HG02610 (cell line): ENCODE measurements at regions not wholly inside any gene's neighbourhood (a gene's known extent, or its start where the extent isn't known, plus 50 kb on each side); places are given as distances from the start of the nearest gene placed in this dataset.

Experiments used
- ATAC-seq: cut with Tn5 transposase; IDR thresholded peaks from one replicate; pipeline ENCODE4 v1.9.1; 2021; ENCODE audit warnings: mild to moderate bottlenecking, moderate library complexity; ENCODE audit not compliant: unreplicated experiment

DNA sequence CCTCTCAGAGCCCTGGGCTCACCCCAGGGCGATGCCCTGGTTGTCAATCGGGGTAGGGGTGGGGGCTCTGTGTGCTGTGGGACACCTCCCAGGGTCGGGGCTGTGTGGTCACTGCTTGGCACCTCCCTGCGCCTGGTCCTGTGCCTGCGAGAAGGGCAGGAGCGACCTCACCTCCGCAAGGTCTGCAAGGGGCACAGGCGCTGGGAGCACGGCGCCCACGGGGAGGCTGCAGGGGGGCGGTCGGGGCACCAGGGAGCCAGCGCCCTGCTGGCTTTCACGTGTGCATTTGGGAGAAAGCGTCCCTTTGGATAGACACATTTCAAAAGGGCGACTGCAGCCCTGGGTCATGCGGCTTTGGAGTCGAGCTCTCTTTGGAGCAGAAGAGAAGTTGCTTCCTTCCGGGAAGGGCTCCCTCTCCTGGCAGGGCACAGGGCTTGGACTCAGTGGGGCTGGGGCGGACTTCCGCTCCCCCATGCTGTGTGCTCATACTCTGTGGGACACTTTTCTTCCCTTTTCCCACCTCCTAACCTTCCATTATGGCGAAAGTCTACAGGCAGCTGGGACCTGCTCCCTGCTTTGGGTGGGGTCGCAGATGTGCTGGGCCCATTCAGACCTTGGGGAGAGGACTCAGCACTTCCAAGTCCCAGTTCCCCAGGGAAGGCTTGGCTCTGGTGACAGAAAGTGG is 52.9 kb upstream of the SLC28A3 start:
- ATAC-seq, result no peak

DNA sequence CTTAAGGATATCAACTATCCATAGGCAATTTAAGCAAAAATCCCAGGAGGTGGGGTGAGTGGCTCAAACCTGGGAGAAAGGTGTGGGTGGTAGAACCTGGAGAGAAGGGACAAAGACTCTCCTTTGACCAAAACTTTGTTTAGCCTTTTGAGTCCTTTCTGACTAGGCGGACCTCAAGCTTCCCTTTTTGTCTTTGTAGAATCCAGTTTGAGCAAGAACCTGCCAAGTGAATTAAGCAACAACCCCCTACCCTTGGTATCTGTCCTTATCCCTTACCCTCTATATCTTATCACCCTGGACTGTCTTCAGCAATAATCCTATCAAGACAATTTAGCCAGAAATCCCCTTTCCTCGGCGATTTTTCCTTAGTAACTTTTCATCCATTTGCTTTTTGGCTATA is 53.5 kb upstream of the SLC28A3 start:
- ATAC-seq, result no peak

DNA sequence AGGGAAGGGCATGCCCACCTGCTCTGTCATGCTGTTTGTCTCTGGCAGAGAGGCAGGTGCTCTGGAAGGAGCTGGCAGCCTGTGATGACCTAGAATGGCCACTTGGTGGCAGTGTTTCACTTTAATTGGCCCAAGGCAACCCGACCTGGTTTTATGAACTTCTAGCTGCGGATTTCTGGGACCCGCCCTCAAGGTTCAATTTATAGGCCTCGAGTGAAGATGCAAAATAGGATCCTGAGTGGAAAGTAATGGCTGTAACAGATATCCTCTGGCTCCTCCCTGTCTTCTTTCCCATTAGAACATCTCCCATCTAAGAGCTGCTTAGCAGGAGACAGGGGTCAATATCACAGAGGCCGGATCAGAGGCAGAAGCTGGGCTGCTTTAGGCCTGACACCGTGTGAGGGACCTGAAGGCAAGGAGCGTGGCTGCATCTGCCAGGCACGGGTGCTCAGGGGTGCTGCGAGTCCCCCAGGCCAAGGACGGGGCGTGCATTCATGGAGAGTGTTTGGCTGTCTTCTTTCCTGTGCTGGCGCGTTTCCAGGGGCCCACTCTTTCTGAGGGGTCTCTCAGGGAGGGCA is 56.7 kb upstream of the SLC28A3 start:
- ATAC-seq, result no peak

DNA sequence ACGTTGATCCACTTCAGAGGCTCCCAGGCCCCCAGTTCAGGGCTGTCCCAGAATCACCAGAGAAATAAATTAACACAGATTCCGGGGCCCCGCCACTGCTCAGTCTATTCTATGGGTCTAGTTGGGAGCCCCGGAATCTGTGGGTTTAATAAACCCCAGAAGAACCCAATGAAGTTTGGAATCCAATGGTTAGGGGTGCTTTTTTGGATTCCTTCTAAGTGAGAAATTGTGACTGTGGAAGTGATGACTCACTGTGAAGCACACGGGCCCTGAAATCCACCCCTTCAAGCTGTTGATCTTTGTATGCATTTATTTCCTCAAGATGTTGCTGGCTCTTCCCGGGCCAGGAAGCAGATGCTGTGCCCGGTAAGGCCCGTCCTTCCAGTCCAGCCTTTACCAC is 57.3 kb upstream of the SLC28A3 start:
- ATAC-seq, result no peak

DNA sequence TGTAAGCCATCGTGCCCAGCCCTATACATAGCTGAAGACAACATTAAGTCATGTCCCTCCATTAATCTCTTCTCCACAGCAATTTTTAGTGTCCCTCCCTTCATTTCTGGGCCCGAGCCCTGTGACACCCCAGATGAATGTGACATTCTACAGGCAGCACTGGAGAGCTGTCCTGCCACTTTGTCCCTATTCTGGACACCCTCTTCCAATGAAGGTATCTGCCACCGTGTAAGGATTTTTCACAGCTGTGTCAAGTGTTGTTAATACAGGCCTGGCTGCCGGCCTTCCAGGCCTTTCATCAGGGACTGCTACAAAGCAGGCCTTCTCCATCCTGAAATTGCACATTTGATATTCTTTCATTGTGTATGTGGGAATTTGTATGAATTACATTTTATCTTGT is 62.0 kb upstream of the SLC28A3 start:
- no peak for ATAC-seq

DNA sequence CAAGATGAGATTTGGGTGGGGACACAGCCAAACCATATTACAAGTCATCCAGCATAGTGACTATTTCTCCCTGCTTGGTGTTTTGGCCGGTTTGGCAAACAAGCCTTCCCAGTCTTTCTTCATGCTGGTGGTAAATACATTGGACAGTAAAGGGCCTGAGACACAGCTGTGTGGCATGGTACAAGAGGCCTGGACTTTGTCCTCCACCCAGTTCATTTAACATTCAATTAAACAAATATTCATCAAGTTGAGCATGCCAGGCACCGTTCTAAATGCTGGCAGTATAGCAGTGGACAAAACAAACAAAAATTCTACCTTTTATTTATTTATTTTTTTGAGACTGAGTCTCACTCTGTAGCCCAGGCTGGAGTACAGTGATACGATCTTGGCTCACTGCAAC is 62.7 kb upstream of the SLC28A3 start:
- ATAC-seq, result no peak

DNA sequence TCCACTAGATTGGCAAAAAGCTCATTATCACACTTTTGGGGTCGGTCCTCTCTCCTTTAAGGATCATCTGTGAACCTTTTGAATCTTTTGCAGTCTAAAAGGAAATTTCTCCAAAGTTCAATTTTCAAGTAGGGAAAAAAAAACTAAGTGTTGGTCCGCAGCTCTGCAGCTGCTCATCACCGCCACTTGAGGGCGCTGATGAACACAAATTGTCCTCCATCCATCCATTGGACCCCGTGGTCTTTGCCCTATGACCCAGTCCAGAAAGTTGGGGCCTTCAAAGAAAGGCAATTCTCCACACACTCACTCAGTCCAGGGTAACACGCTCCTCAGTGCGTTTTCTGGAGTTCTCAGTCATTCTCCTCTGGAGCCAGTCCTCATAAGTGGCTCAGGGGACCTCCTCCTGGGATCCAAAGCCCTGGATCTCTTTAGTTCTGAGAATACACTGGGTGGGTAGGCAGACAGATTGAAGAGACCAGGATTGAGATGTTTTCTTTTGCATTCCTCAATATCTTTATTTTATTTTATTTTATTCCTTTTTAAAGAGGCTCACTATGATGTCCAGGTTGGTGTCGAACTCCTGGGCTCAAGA is 63.6 kb upstream of the SLC28A3 start:
- no peak for ATAC-seq

DNA sequence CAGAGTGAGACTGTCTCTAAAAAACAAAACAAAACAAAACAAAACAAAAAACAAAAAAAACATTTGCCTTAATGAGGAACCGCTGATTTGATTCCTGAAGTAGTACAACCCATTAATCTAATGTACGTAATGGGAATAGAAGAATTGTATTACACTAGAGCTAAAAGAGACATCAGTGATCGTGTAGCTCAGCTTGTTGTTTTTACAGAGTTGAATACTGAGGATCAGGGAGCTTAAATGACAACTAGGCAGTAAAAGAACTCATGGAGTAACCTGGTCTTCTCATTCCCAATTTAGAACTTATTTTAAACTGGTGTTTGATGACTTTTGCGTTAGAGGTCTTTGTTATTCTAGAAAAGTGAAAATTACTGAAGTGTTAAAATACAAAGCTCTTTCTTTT is 65.1 kb upstream of the SLC28A3 start:
- ATAC-seq, result no peak

DNA sequence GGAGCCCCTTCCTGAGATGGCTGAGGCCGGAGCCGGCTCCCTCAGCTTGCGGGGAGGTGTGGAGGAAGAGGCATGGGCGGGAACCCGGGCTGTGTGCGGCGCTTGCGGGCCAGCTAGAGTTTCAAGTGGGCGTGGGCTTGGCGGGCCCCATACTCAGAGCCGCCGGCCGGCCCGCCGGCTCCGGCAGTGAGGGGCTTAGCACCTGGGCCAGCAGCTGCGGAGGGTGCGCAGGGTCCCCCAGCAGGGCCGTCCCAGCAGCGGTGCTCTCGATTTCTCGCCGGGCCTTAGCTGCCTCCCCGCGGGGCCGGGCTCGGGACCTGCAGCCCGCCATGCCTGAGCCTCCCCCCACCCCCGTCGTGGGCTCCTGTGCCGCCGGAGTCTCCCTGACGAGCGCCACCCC is 67.9 kb upstream of the SLC28A3 start:
- no peak for ATAC-seq

DNA sequence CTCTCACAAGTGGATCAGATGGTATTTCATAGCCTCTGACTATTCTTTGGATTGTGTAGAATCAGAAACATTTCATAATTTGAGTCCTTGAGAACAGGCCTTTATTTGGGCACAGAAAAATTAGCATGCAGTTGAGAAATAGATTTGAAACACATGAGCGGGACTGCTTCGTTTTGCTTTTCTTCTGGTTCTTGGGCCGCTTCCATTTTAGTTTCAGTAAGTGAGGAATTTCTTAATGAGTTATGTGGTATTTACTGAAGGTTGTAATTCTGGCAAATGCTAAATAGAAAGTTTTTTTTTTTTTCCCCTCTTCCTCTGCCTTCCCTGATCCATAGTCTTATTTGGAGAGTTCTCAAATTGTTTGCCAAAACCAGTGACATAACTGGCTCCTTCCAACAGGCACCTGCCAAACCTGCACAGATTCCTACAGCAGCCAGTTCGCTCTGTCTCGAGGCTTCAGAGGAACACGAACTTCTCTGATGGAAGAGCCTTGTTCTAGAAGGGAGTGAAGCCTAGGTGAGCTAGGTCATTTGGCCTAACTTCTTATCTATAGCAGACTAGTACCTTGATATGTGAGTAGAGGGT is 71.2 kb upstream of the SLC28A3 start:
- no peak for ATAC-seq

DNA sequence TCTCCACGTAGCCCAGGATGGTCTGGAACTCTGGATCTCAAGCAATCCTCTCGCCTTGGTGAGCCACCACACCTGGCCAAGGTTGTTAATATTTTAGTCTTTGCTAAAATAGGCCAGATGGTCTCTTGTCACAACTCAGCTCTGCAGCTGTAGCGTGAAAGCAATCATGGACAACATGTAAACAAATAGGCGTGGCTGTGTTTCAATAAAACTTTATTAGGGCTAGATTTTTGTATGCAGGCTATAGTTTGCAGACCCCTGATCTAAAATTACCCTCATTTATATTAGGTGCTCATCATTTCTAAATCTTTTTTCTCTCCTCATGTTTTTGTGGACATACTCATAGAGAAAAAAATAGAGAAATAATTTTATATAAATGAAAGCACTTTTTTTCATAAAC is 72.1 kb upstream of the SLC28A3 start:
- no peak for ATAC-seq

DNA sequence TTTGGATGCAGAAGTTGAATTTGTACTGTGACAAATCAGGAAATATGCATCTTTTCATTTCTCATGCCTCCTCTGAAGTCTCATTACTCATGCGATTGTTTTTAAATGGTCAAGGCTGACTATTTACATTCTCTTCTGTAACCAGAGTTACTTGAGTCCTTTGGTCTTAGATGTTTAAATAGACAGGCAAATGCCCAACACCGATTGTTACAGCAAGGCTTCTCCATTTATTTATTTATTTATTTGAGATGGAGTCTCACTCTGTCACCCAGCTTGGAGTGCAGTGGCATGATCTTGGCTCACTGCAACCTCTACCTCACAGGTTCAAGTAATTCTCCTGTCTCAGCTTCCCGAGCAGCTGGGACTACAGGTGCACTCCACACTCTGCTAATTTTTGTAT is 72.7 kb upstream of the SLC28A3 start:
- ATAC-seq, result no peak

DNA sequence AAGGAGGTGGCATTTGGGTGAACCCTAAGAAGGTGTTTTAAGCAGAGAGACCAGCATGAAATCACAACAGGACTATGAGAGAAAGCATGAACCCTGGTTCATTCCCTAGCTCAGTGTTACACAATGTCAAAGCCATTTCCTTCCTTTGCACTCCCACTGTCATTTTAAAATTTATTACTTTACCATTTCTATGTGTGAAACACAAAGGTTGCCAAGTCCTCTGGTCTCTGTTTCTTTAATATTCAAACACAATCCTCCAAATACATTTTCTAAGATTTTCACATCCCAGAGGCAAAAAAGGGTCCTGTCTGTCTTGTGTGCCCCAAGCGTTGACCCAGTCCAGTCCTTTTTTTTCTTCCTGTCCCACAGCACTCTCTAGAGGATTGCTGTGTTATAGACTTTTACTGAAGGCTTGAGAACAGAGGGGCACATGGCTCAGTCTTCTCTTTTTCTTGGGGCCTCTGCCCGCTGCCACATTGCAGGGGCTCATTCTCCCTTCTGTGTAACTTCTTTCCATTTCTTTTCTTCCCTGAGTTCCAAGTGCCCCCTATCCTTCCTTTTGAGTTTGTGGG is 78.6 kb upstream of the SLC28A3 start:
- ATAC-seq, result no peak

DNA sequence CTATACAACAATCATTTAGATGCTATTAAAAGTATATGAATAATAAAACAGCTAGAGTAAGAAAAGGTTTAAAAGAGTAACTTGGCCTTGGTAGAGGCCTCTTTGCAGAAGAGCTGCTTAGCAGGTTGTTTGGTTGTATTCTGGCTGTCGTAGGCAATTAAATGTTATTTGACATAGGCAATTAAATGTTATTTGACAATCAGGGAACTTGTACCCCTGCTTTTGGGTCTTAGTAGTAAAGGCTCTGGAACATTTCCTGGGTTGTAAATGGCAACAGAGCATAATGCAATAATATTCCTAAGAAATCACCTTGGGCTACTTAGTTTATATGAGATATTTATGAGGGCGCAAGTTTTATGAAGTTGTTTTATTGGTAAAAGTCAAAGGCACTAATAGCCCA is 84.4 kb upstream of the SLC28A3 start:
- no peak for ATAC-seq

DNA sequence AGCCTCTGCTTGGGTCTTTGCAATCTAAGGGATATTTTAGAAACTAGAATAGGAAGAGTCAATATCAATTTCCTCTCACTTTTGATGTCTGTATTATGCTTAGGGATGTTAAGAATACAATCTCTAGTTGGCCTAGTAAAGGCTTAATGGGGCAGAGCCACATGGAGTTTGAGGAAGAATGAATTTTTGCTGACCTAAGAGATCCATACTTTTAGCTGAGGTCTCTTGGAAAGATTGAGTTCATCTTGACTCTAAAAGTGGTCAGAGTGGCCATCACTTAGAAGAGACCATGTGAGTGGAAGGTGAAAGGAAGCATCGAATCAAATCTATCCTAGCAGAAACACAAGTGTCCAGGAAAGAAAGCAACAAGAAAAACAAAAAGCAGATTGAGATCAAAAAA is 92.2 kb upstream of the SLC28A3 start:
- ATAC-seq, result no peak

DNA sequence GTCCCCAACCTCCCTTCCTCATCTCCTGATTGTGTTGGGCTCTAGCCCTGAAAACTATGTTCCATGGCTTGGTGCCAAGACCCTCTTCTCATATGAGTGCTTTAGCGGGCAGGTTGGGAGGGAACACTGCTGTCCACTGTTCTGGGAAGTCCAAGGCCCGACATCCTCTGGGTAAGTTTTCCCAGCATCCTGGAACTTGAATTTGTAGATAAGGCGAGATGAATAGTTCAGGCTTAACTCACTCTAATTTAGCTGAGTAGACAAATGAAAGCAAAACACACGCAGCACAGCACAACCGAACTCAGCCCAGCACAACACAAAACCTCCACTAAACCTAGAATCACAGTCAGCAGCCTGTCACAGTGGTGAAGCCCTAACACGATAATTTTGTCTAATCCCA is 95.3 kb upstream of the SLC28A3 start:
- no peak for ATAC-seq

DNA sequence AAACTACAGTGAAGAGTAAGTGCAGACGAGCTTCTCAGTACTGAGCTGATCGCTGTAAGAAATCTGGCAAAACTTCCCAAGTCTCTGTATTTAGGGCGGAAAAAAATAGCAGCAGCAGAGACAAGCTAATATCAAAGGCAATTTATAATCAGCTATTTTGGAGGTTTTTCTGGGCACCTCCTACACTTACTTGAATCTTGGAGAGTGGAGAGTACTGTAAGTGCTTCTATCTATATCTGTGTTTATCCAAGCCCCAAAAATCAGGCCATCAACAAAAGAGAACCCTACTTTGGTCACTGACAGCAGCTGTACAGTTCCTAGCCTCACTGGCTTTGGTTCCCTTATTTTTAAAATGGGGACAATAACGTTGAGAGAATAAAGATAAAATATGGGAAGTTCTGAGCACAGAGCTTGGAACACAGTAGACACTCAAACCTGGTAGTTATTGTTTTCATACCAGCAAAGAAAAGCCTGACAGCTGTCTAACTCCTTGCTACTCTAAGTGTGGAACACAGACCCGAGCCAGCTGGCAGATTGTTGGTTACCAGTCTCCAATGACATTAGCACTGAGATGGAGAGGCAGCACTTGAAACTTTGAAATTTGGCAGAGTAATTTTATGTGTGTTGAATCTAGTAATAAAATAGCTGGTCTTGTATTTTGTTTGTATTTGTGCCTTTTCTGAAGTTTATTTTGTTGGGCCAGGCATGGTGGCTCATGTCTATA is 96.0 kb upstream of the SLC28A3 start:
- ATAC-seq, result no peak

DNA sequence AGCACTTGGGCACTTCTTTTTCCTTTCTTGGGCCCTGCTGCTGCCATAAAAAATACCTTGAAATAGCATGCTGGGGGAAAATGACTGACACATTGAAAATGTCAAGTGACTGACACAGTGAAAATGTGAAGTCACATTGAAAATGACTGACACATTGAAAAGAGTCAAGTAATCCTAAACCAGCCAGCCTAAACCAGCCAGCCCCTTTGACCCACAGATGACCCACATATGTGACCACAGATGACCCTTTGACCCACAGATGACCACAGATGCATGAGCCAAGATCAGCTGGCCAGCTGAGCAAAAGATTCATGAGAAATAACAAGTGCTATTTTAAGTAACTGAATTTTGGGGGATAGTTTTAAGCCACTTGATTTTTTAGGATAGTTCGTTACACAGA is 97.8 kb upstream of the SLC28A3 start:
- ATAC-seq, result no peak

DNA sequence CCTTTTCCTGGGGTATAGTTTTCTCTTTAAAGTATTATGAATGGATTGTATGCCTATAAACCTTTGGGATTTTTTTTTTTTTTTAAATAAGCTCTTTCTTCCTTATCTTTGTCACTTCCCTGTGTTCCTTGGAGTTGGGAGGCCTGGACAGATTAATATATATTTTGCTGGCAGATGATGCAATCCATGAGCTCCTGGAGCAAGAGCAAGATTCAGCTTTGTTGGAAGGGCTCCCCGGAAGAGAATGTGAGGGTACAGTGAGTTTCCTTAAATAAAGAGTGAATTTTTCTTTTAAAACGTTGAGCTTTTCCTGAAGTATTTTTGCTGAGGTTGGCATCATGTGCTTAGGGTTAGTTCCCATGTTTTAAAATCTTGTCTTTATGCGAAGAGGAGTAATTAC is 98.7 kb upstream of the SLC28A3 start:
- ATAC-seq, result no peak

DNA sequence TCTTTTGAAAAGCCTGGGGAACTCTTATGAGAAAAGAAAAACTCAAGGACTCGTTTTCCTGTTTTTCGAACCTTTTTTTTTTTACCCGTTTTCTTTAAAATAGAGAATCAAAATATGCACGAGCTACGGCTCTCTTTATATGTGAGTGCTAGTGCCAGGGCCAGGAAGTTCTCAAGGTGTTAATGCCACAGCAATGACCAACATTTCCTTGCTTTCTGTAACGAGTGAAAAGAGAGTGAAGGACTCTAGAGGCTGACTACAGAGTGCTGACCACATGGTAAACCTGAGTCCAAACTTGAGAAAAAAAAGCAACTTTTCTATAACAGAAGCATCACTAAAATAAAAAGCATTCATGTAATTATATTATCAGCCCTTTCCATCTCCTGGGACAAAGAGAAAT is 102.2 kb upstream of the SLC28A3 start:
- ATAC-seq, result no peak

DNA sequence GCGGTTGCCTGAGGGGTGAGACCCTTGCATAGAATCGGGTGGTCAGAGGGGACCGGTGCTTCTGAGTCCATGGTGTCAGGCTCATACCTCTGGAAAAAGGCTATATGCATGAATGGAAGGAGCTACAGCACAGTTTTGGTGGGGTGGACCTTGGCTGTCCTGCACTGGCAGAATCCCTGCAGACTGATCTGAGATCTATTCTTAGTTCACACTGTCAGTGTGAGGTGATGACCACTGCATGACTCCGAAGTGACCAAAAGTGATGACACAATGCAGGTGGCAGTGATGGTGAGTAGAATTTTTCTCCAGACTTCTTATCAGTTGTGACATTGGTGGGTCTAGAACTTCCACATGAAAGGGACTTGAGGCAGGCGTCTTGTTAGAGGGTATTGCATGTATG is 105.2 kb upstream of the SLC28A3 start:
- no peak for ATAC-seq
